GM12875 (cell line): ENCODE measurements at regions not wholly inside any gene's neighbourhood (a gene's known extent, or its start where the extent isn't known, plus 50 kb on each side); places are given as distances from the start of the nearest gene placed in this dataset.
"Not testable (repeated sequence)": the region's sequence is repeated elsewhere in the genome, so short reads cannot be mapped to it uniquely, and the experiment has no call there.

ENCODE experiments used
- H3K4me3 ChIP-seq: one replicate; pipeline ENCODE4 v1.5.1; 2011; ENCODE audit warnings: low read depth, low read length, control low read depth
- CTCF ChIP-seq: IDR thresholded peaks from 2 replicates; pipeline ENCODE4 v1.5.1; 2011; ENCODE audit warnings: low read depth, mild to moderate bottlenecking, control low read depth, inconsistent platforms, low read length, moderate library complexity, borderline replicate concordance; ENCODE audit not compliant: insufficient read depth

DNA sequence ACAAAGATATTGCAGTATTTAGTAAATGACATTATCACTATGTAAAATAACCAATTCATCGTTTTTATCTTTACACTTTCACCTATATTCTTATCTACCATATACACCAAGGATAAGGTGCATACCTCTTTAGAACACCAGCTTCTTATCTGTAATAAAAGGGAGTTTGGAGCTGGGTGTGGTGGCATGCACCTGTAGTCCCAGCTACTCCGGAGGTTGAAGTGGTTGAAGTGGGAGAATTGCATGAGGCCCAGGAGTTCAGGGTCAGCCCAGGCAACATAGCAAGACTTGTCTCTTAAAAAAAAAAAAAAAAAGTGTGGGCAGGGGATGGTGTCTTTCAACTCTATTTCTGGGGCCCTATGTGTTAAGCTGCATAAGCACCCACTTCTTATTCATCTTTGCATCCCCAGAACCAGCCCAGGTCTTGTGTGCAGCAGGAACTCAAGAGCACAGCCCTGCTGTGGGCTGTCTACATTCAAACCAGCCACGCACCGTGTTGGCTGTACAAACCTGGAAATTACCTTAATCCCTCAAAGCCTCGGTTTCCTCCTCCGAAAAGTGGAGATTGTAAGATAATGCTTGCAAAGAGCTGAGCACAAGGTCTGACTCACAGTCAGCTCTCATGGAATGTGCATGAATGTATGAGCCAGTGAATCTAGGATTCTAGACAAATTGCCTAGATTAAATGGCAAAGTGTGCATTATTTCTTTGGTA is 256.6 kb upstream of the FOXN3 start:
- no peak for TF ChIP-seq CTCF
- no peak overlapping the region for H3K4me3 ChIP-seq

- no peak for TF ChIP-seq CTCF
- no peak overlapping the region for H3K4me3 ChIP-seq
Measured at GRCh38 chr14:89672636-89673511, 255.8 kb upstream of the FOXN3 start.

- no peak overlapping the region for H3K4me3 ChIP-seq
- no peak for TF ChIP-seq CTCF
Measured at GRCh38 chr14:89669193-89669592, 252.2 kb upstream of the FOXN3 start.

GRCh38 chr14:89667983-89668382 is 250.9 kb upstream of the FOXN3 start:
- no peak for TF ChIP-seq CTCF

GRCh38 chr14:89665300-89666081 is 248.5 kb upstream of the FOXN3 start:
- not testable (repeated sequence) for H3K4me3 ChIP-seq

More at GRCh38 chr14:89667983-89668382, 250.9 kb upstream of the FOXN3 start:
- H3K4me3 ChIP-seq: no peak overlapping the region

DNA sequence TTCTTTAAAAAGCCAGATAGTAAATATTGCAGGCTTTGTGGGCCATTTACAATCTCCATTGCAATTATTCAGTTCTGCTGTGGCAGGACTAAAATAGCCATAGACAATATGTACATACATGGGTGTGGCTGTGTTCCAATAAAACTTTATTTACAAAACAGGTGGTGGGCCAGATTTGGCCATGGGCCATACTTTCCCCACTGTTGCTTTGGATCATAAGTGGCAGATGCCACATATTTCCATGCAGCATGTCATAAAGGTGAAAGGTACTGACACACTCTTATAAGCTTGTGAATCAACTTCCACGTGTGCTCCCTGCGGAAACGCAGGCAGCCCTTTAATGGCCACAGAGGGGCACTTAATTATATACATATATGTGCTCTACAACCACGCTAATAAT is 244.4 kb upstream of the FOXN3 start:
- no peak for TF ChIP-seq CTCF
- H3K4me3 ChIP-seq: no peak overlapping the region

GRCh38 chr14:89660625-89661233 is 243.7 kb upstream of the FOXN3 start:
- H3K4me3 ChIP-seq: not testable (repeated sequence)
